GM04504 (cell line): ENCODE measurements at regions not wholly inside any gene's neighbourhood (a gene's known extent, or its start where the extent isn't known, plus 50 kb on each side); places are given as distances from the start of the nearest gene placed in this dataset.
A peak's percentile ranks its signal among the peaks of the same experiment; 100 is the strongest.
"Not testable (repeated sequence)": the region's sequence is repeated elsewhere in the genome, so short reads cannot be mapped to it uniquely, and the experiment has no call there.

Experiments
- DNase-seq: peaks from one replicate; pipeline ENCODE4 v3.0.0-alpha.2; 2012; ENCODE audit warnings: low read depth

DNA sequence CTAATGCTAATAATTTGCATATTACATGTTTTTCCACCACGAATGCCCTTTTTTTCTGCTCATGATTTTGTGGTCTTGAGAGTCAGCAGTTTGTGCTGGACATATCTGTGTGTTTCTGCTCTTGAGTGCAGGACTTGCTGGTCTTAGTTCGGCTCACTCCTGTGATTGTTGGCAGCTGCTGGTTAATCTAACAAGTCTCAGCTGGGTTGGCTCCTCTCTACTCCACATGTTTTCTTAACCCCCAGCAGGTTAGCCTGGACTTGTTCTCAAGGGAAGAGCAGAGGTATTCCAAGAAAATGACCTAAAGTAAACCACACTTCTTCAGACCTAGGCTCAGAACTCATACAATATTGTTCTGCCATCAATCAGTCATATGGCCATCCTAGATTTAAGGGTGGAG is 1238.9 kb downstream of the XPNPEP1 start:
- no peak for DNase-seq

DNA sequence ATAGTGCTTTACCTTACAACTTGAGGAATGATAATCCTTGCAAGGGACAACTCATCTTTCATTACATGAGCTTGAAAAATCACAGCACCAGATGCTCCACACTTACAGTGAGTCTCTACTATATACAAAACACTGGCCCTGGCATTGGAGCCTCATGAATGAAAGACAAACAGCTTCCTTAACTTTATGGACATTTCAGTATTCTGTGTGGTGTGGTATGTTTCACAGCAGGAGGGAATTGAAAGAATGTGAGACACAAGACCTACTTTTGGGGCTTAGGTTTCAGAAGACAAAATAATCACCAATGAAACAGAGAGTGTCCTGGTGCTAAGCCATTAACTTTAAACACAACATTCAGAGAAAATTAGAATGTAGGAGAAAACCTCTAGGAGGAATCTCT is 1249.6 kb downstream of the XPNPEP1 start:
- no peak for DNase-seq

DNA sequence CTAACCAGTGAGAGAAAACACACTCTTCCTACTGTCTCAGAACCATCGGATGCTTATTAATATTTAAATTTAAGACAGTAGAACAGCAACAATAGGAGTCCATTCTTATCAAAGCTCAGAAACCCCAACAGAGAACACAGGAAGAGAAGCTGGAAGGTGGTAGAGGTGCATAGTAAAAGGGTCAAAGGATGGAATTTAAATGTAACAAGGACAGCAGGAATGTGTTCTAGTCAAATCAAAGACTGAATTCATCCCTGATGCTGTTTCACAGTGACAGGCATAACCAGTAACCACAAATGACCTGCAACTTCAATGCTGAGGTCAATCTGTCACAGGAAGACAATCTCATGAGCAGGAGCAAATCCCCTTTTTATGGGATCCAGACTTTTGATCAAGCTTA is 1259.7 kb downstream of the XPNPEP1 start:
- no peak for DNase-seq

DNA sequence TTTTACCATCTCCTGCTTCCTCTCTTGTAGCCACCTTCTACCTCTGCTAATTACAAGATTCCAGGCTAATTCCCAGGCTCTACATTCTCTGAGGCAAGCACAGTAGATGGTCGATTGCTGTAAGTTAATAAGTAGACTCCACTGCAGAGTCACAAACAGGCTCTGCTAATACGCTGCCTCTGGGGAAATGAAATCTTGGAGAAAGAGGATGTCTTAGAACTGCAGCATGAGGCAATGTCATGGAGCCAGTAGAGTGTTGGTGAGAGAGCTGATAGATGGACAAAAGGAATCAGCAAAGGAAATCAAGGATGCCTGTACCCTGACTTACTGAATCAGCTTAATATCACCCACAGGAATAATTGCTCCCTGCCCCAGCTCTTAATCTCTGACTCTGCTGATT is 1260.3 kb downstream of the XPNPEP1 start:
- DNase-seq = no peak

DNA sequence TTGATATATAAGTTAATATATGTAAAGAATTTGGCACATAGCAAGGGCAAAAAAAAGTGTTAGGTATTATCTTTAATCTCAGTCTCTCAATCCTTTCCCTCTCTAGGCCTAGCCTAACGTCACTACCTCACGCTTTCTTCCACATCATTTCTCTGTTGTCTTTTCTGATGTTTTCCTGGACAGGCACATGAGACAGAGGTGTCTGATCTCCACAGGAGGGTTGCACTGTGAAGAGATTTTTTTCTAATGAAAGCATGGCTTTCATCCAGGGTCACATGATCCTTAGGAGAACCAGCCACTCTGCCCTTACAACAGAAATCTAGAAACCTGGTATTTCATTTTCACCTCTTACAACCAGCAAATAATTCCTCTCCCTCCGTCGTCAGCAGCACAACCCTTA is 1268.3 kb downstream of the XPNPEP1 start:
- no peak for DNase-seq

DNA sequence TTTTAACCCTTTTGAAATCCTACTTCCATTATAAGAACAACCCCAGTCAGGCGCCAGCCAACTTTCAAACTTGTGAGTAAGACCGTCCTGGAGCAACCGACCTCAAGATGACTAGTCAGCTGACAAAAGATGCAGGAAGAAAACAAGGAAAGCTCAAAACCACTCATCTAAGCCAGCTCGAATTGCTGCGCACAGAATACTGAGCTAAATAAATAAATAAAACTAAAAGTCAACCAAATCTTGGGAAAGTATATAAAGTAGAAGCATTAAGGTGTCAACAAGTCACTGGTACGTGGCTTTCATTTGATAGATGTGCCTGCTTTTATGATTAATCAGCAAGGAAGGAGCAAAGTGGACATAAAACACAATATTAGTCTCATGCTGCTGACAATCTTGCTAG is 1269.8 kb downstream of the XPNPEP1 start:
- DNase-seq = peak; percentile 10

DNA sequence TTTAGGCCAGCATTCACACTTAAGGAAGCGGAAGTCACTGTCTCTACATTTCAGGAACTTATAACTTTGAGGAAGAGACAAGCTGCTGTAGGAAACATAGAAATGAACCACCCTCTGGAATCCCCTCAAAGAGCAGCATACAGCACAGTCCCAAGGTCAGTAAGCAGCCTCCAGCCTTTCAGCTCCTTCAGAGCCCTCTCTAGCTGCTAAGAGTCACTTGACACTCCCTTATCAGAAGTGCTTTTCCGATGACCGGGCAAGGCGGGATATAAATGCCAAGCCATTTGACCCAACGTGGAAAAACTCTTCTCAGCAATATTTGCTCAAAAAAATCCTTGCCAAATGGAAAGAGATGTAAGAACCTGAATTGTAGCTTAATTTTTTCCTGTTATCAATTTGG is 1284.3 kb downstream of the XPNPEP1 start:
- DNase-seq = no peak

DNA sequence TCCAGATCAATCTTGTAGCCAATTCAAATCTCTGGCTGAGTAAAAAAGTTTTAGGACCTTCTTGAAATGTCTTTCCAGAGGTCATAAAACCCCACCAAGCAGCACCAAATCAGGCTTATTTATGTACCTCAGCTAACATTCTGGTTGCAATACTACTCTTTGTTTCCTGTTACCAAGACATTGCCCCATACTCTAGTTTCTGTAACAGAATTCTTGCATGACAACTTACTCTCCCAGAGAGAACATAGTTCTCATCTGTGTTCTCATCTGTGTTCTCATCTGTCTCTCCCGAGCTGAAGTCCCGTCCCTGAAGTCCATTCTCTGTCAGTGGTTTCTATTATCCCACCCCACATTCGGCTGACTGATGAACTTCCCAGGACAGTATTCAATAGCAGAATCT is 1285.1 kb downstream of the XPNPEP1 start:
- no peak for DNase-seq

DNA sequence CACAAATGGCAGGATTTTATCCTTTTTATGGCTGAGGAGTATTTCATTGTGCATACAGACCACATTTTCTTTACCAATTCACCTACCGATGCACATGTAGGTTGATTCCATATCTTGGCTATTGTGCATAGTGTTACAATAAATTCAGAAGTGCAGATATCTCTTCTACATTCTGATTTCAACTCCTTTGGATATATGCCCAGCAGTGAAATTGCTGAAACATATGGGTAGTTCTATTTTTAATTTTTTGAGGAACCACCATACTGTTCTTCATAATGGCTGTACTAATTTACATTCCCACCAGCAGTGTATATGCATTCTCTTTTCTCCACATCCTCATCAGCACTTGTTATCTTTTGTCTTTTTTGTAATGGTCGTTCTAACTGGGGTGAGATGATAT is 1290.3 kb downstream of the XPNPEP1 start:
- DNase-seq = no peak

- no peak for DNase-seq
Measured at GRCh38 chr10:108632144-108632543, 1291.2 kb downstream of the XPNPEP1 start.

GRCh38 chr10:108631332-108631731 is 1292.0 kb downstream of the XPNPEP1 start:
- no peak for DNase-seq

- DNase-seq = no peak
Measured at GRCh38 chr10:108629834-108630233, 1293.5 kb downstream of the XPNPEP1 start.

- no peak for DNase-seq
Measured at GRCh38 chr10:108624052-108624451, 1299.3 kb downstream of the XPNPEP1 start.

GRCh38 chr10:108620821-108621534 is 1302.3 kb downstream of the XPNPEP1 start:
- no peak for DNase-seq

- no peak for DNase-seq
Measured at GRCh38 chr10:108616559-108617285, 1306.6 kb downstream of the XPNPEP1 start.

DNA sequence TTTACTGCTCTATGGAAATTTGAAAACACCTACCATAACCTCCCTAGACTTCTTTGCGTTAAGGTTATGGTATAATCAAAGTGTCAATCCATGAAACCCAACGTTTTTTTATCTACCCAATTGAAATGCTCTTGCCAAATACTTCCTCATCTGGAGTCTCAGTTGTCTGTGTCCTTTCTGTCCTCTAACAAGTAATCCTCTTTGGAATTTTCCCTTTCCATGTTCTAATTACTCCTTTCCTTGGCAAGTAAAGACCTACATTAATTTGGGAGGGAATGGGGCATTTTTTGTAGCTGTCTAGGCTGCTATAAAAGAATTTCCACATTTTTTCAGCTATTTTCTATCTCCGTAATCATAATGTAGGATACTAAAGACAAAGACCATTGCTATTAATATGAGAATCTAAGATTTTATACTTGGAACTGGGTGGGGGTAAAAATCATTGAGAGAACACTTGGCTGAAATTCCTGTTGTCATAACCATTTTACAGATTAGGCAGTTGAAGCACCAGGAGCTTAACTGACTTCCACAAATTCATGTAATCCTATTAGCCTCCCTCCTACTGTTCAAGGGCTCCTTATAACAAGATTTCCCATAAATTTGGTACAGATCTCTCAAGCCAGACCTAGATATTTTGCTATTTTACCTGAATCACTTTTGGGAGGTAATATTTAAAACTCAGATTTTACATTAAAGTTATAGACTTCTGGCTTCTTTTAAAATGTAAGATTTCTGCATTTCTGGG is 1307.6 kb downstream of the XPNPEP1 start:
- no peak for DNase-seq

- DNase-seq = no peak
Measured at GRCh38 chr10:108612485-108612884, 1310.8 kb downstream of the XPNPEP1 start.

- no peak for DNase-seq
Measured at GRCh38 chr10:108608860-108609259, 1314.5 kb downstream of the XPNPEP1 start.

GRCh38 chr10:108601851-108602250 is 1321.5 kb downstream of the XPNPEP1 start:
- DNase-seq = no peak

DNA sequence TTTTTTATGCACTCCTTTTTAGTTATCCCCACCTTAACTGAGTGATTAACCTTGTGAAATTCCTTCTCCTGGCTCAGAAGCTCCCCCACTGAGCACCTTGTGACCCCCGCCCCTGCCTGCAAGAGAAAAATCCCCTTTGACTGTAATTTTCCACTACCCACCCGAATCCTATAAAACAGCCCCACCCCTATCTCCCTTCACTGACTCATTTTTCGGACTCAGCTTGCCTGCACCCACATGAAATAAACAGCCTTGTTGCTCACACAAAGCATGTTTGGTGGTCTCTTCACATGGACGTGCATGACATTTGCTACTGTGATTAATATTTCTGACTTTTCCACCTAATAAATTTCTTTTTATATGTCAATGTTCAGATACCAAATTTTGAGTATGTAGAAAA is 1322.8 kb downstream of the XPNPEP1 start:
- DNase-seq = not testable (repeated sequence)

DNA sequence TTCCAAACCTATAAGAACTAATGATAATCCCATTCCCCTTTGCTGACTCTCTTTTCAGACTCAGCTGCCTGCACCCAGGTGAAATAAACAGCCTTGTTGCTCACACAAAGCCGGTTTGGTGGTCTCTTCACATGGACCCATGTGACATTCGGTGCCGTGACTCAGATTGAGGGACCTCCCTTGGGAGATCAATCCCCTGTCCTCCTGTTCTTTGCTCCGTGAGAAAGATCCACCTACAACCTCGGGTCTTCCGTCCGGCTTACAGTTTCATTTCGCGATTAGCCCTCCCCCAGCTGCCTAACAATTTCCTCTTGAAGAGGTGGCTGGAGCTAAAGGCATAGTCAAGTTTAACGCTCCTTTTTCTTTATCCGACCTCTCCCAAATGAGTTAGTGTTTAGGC is 1324.0 kb downstream of the XPNPEP1 start:
- not testable (repeated sequence) for DNase-seq

DNA sequence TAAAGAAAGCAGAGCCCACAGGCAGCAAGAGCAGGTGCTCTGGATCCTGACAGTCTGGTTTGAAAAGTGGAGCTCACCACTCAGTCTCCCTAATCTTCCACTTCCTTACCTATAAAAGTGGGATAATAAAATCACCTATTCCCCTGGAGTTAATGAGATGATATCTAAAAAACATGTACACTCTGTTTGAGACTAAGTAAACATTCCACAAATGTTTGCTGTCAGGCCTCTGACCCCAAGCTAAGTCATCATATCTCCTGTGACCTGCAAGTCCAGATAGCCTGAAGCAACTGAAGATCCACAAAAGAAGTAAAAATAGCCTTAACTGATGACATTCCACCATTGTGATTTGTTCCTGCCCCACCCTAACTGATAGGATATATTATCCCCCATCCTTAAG is 1324.5 kb downstream of the XPNPEP1 start:
- DNase-seq = no peak

GRCh38 chr10:108598320-108598695 is 1325.0 kb downstream of the XPNPEP1 start:
- DNase-seq = no peak
